ENCODE measurements at regions not wholly inside any gene's neighbourhood (a gene's known extent, or its start where the extent isn't known, plus 50 kb on each side); places are given as distances from the start of the nearest gene placed in this dataset.

GRCh38 chr6:81643156-81643555 lies 109.3 kb downstream of the TENT5A start:
- intact Hi-C loops (cut with DNase I; ENCODE audit: low total_unique reads), result no loop called here
- H3K27me3 ChIP-seq, result no peaks in the 10 kb centered on the region
- TF ChIP-seq POLR2A (IDR thresholded peaks at IDR 0.05) (no peak), CTCF (IDR thresholded peaks at IDR 0.05) (no peak)

GRCh38 chr6:81640891-81641290 lies 111.6 kb downstream of the TENT5A start:
- Histone ChIP-seq H3K27ac (no peak overlapping the region), H3K36me3 (ENCODE audit: low read depth, missing control alignments) (no peaks in the 10 kb centered on the region), H3K27me3 (no peaks in the 10 kb centered on the region), H3K9me3 (no peaks in the 10 kb centered on the region), H3K4me3 (no peak overlapping the region), H3K4me1 (no peaks in the 10 kb centered on the region)
- no peak for TF ChIP-seq CTCF (IDR thresholded peaks at IDR 0.05)
- TF ChIP-seq POLR2A (IDR thresholded peaks at IDR 0.05), result no peak
- DNase-seq, result no peak
- 74 to 79% methylated on average over 1 of the region's 1 CpG for WGBS, 2 donors
- intact Hi-C loops (cut with DNase I; ENCODE audit: low total_unique reads), result no loop called here

More at GRCh38 chr6:81643156-81643555, 109.3 kb downstream of the TENT5A start:
- Histone ChIP-seq H3K4me3 (no peak overlapping the region), H3K36me3 (ENCODE audit: low read depth, missing control alignments) (no peaks in the 10 kb centered on the region), H3K9me3 (no peaks in the 10 kb centered on the region), H3K27ac (no peak overlapping the region), H3K4me1 (no peaks in the 10 kb centered on the region)
- no peak for DNase-seq

- TF ChIP-seq CTCF (IDR thresholded peaks at IDR 0.05), result no peak
- TF ChIP-seq POLR2A (IDR thresholded peaks at IDR 0.05), result no peak
- Histone ChIP-seq H3K36me3 (ENCODE audit: low read depth, missing control alignments) (no peaks in the 10 kb centered on the region), H3K27ac (no peak overlapping the region), H3K4me1 (no peaks in the 10 kb centered on the region), H3K9me3 (no peaks in the 10 kb centered on the region), H3K4me3 (no peak overlapping the region), H3K27me3 (no peaks in the 10 kb centered on the region)
- WGBS, 2 donors, result 78 to 81% methylated on average over 4 of the region's 4 CpGs
- no peak for DNase-seq
- intact Hi-C loops (cut with DNase I; ENCODE audit: low total_unique reads), result no loop called here
These were observed 112.4 kb downstream of the TENT5A start for GRCh38 chr6:81640126-81640525.

GRCh38 chr6:81638366-81638765 lies 114.1 kb downstream of the TENT5A start:
- TF ChIP-seq CTCF (IDR thresholded peaks at IDR 0.05), result no peak
- TF ChIP-seq POLR2A (IDR thresholded peaks at IDR 0.05), result no peak
- no peak overlapping the region for H3K4me3 ChIP-seq
- H3K36me3 ChIP-seq (ENCODE audit: low read depth, missing control alignments), result no peaks in the 10 kb centered on the region
- H3K9me3 ChIP-seq, result no peaks in the 10 kb centered on the region
- no peaks in the 10 kb centered on the region for H3K4me1 ChIP-seq
- DNase-seq, result no peak
- 92 to 94% methylated on average over 4 of the region's 4 CpGs for WGBS, 2 donors
- intact Hi-C loops (cut with DNase I; ENCODE audit: low total_unique reads), result no loop called here
- H3K27me3 ChIP-seq, result no peaks in the 10 kb centered on the region
- H3K27ac ChIP-seq, result no peak overlapping the region

- intact Hi-C loops (cut with DNase I; ENCODE audit: low total_unique reads), result no loop called here
- no peaks in the 10 kb centered on the region for H3K36me3 ChIP-seq (ENCODE audit: low read depth, missing control alignments)
- H3K4me1 ChIP-seq, result no peaks in the 10 kb centered on the region
- H3K9me3 ChIP-seq, result no peaks in the 10 kb centered on the region
- TF ChIP-seq POLR2A (IDR thresholded peaks at IDR 0.05) (no peak), CTCF (IDR thresholded peaks at IDR 0.05) (no peak)
- H3K27me3 ChIP-seq, result no peaks in the 10 kb centered on the region
- H3K4me3 ChIP-seq, result no peak overlapping the region
- no peak overlapping the region for H3K27ac ChIP-seq
- DNase-seq, result no peak
- 90 to 94% methylated on average over 5 of the region's 5 CpGs for WGBS, 2 donors
These were observed 115.4 kb downstream of the TENT5A start for GRCh38 chr6:81636930-81637568.

All from testis (tissue), 2 donors.